Tongue (tissue), 1 donor: ENCODE measurements at regions not wholly inside any gene's neighbourhood (a gene's known extent, or its start where the extent isn't known, plus 50 kb on each side); places are given as distances from the start of the nearest gene placed in this dataset. TPM values are rescaled to one million over a fixed set of nuclear protein-coding genes. Genes with fewer than 3 reads are reported as not detected.

Experiments
- small RNA-seq: library from RNA; depleted of rRNA; stranded (forward); fragments of <200 nt; gene quantifications from one replicate; pipeline ENCODE3, GENCODE V24; 2014; ENCODE audit warnings: low replicate concordance

Small RNA genes in the stretch of these regions (small RNA-seq; reads per million reads assigned to genes)
- gene RNA5SP279: not detected
